Astrocyte of the cerebellum (primary cell): ENCODE measurements at regions not wholly inside any gene's neighbourhood (a gene's known extent, or its start where the extent isn't known, plus 50 kb on each side); places are given as distances from the start of the nearest gene placed in this dataset.

Source experiments
- DNase-seq: peaks from one replicate; pipeline ENCODE4 v3.0.0-alpha.2; 2011; ENCODE audit warnings: low read depth
- H3K4me3 ChIP-seq: 2 replicates; pipeline ENCODE4 v1.5.1; 2011; ENCODE audit warnings: mild to moderate bottlenecking, low read depth, low read length, moderate library complexity
- CTCF ChIP-seq: IDR thresholded peaks from 2 replicates; pipeline ENCODE4 v1.5.1; 2012; ENCODE audit warnings: low read length, low read depth, moderate library complexity, mild to moderate bottlenecking; ENCODE audit errors: missing control alignments
- in situ Hi-C: cut with HindIII; loops from 2 replicates; pipeline ENCODE4 v1.10.0; 2017; ENCODE audit warnings: low sequenced_read_pairs

GRCh38 chr19:30169196-30169900 lies 202.8 kb upstream of the ZNF536 start:
- no peak overlapping the region for H3K4me3 ChIP-seq
- DNase-seq = no peak
- in situ Hi-C loops = no loop called here
- TF ChIP-seq CTCF = no peak

GRCh38 chr19:30170081-30170480 lies 202.1 kb upstream of the ZNF536 start:
- in situ Hi-C loops = no loop called here
- TF ChIP-seq CTCF = no peak
- H3K4me3 ChIP-seq = no peak overlapping the region
- DNase-seq = no peak

GRCh38 chr19:30170495-30171137 lies 201.6 kb upstream of the ZNF536 start:
- in situ Hi-C loops = no loop called here
- H3K4me3 ChIP-seq = no peak overlapping the region
- TF ChIP-seq CTCF = no peak
- DNase-seq = no peak

GRCh38 chr19:30171138-30171635 lies 201.0 kb upstream of the ZNF536 start:
- DNase-seq = no peak
- no peak for TF ChIP-seq CTCF
- in situ Hi-C loops = no loop called here
- H3K4me3 ChIP-seq = no peak overlapping the region

GRCh38 chr19:30171795-30172612 lies 200.2 kb upstream of the ZNF536 start:
- TF ChIP-seq CTCF = no peak
- no peak for DNase-seq
- H3K4me3 ChIP-seq = no peak overlapping the region
- in situ Hi-C loops = no loop called here

- no peak for TF ChIP-seq CTCF
- in situ Hi-C loops = no loop called here
- no peak overlapping the region for H3K4me3 ChIP-seq
- DNase-seq = no peak
These were observed 199.5 kb upstream of the ZNF536 start for GRCh38 chr19:30172613-30173242.
